KOPT-K1 (cell line): ENCODE measurements at regions not wholly inside any gene's neighbourhood (a gene's known extent, or its start where the extent isn't known, plus 50 kb on each side); places are given as distances from the start of the nearest gene placed in this dataset.
"Not testable (repeated sequence)": the region's sequence is repeated elsewhere in the genome, so short reads cannot be mapped to it uniquely, and the experiment has no call there.

Source experiments
- H3K27ac ChIP-seq: fragments of 200-600 bp; sonication (generic); 2 replicates; pipeline ENCODE4 v1.5.1; 2016; ENCODE audit warnings: antibody characterized with exemption, mild to moderate bottlenecking, low read depth, low read length; ENCODE audit not compliant: poor library complexity, severe bottlenecking
- H3K36me3 ChIP-seq: fragments of 200-600 bp; sonication (generic); 2 replicates; pipeline ENCODE4 v1.5.1; 2017; ENCODE audit warnings: antibody characterized with exemption, mild to moderate bottlenecking, low read length, moderate library complexity; ENCODE audit not compliant: insufficient read depth
- H3K9me3 ChIP-seq: fragments of 200-600 bp; sonication (generic); 2 replicates; pipeline ENCODE4 v1.5.1; 2017; ENCODE audit warnings: antibody characterized with exemption, low read length, mild to moderate bottlenecking; ENCODE audit not compliant: insufficient read depth, poor library complexity, severe bottlenecking

GRCh38 chr3:27779176-27779575, 57.1 kb upstream of the EOMES start:
- H3K27ac ChIP-seq, result no peak overlapping the region
- no peaks in the 10 kb centered on the region for H3K36me3 ChIP-seq
- H3K9me3 ChIP-seq, result no peaks in the 10 kb centered on the region

DNA sequence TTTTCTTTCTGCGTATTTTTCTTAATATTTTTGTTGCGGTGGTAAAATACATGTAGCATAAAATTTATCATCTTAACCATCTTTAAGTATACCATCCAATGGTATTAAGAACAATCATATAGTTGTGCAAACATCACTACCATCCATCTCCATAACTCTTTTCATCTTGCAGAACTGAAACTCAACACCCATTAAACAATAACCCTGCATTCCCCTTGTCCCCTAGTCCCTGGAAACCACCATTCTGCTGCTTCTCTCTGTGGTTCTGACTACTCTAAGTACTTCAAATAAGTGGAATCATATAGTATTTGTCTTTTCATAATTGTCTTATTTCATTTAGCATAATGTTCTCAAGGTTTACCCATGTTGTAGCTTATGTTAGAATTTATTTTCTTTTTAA, 67.3 kb upstream of the EOMES start:
- Histone ChIP-seq H3K36me3 (no peaks in the 10 kb centered on the region), H3K27ac (no peak overlapping the region), H3K9me3 (no peaks in the 10 kb centered on the region)

GRCh38 chr3:27791956-27792355, 69.8 kb upstream of the EOMES start:
- no peaks in the 10 kb centered on the region for H3K36me3 ChIP-seq
- no peak overlapping the region for H3K27ac ChIP-seq
- H3K9me3 ChIP-seq, result no peaks in the 10 kb centered on the region

GRCh38 chr3:27792869-27793268, 70.7 kb upstream of the EOMES start:
- Histone ChIP-seq H3K27ac (no peak overlapping the region), H3K9me3 (no peaks in the 10 kb centered on the region)

DNA sequence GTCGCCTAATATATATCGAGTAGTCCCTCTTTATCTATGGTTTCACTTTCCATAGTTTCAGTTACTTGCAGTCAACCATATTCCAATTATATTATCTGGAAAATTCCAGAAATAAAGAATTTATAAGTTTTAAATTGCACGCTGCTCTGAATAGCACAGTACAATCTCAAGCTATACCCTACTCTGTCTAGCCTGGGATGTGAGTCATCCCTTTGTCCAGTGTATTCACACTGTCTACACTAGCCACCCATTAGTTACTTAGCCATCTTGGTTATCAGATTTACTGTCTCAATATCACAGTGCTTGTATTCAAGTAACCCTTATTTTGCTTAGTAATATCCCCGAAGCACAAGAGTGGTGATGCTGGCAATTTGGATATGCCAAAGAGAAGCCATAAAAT, 72.1 kb upstream of the EOMES start:
- Histone ChIP-seq H3K27ac (no peak overlapping the region), H3K9me3 (no peaks in the 10 kb centered on the region), H3K36me3 (no peaks in the 10 kb centered on the region)

More at GRCh38 chr3:27792869-27793268, 70.7 kb upstream of the EOMES start:
- no peaks in the 10 kb centered on the region for H3K36me3 ChIP-seq

DNA sequence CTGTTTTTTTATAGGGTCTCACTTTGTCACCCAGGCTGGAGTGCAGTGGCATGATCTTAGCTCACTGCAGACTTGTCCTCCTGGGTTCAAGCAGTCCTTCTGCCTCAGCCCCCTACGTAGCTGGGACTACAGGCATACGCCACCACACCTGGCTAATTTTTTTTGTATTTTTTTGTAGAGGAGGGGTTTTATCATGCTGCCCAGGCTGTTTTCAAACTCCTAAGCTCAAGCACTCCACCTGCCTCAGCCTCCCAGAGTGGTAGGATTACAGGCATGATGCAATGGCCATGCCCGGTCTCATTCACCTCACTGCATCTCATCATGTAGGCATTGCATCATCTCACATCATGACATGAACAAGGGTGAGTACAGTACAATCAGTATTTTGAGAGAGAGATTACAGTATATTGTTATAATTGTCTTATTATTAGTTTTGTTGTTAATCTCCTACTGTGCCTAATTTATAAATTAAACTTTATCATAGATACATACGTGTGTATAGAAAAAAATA, 74.3 kb upstream of the EOMES start:
- Histone ChIP-seq H3K27ac (no peak overlapping the region), H3K9me3 (no peaks in the 10 kb centered on the region), H3K36me3 (no peaks in the 10 kb centered on the region)

GRCh38 chr3:27797773-27798172, 75.7 kb upstream of the EOMES start:
- Histone ChIP-seq H3K27ac (no peak overlapping the region), H3K9me3 (no peaks in the 10 kb centered on the region), H3K36me3 (no peaks in the 10 kb centered on the region)

DNA sequence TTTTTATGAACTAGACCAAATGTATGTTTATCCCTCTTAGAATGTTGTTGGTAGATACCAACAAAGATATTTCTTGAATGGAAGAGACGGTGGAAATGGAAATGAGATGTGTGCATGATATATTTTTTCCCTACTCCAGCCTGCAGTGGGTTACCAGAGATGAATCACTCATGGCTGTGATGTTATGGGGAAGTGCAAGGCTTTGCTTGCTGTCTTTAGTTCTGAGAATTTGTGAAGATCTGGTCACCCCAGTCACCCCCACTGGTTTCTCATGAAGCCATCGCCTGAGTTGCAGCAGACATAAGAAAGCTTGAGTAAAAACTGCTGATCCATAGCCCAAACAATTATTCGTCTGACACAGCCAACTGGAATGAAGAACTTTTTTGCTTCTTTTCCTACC, 78.1 kb upstream of the EOMES start:
- Histone ChIP-seq H3K9me3 (no peaks in the 10 kb centered on the region), H3K27ac (no peak overlapping the region), H3K36me3 (no peaks in the 10 kb centered on the region)

DNA sequence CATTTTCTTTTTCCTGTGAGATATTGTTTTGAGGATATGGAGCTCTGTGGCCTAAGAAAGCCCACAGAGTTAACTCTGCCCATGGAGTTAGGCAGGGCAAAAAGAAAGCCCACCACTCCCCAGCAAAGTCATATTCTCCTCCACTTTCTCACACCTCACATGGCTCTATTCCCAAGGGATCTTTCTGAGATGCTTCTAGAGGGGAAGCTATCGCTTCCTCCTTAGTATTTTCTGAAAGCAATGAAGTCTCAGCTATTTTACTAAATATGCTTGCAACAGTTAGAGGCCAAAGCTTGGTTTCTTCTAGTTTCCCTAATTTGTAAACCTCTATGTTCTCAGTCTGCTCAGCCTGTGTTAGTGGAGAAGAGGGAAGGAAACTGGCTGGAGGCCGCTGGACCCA, 80.3 kb upstream of the EOMES start:
- Histone ChIP-seq H3K27ac (no peak overlapping the region), H3K36me3 (no peaks in the 10 kb centered on the region), H3K9me3 (no peaks in the 10 kb centered on the region)

DNA sequence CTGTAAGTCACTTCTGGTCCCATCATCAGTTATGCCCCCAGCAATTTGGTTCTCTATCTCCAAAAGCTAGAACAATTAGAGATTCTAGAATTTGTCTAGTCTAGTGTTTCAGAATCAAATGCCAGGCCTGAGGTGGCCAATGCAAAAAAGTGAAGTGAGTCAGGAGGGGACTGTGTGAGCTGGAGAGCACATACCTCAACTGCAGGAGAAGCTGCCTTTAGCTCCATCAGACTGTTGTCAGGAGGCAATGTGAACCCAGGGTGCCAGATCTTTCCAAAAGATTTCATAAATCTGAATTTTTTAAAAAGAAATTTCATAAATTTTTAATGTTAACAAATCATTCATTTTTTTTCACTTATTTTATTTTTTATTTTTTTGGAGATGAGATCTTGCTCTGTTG, 80.7 kb upstream of the EOMES start:
- no peaks in the 10 kb centered on the region for H3K9me3 ChIP-seq
- no peak overlapping the region for H3K27ac ChIP-seq
- no peaks in the 10 kb centered on the region for H3K36me3 ChIP-seq

- Histone ChIP-seq H3K9me3 (no peaks in the 10 kb centered on the region), H3K27ac (no peak overlapping the region), H3K36me3 (no peaks in the 10 kb centered on the region)
These were observed 83.2 kb upstream of the EOMES start for GRCh38 chr3:27805282-27805681.

- Histone ChIP-seq H3K9me3 (no peaks in the 10 kb centered on the region), H3K27ac (no peak overlapping the region), H3K36me3 (no peaks in the 10 kb centered on the region)
These were observed 91.1 kb upstream of the EOMES start for GRCh38 chr3:27813255-27813654.

GRCh38 chr3:27821609-27822008, 99.5 kb upstream of the EOMES start:
- not testable (repeated sequence) for H3K27ac ChIP-seq, H3K36me3 ChIP-seq, H3K9me3 ChIP-seq

DNA sequence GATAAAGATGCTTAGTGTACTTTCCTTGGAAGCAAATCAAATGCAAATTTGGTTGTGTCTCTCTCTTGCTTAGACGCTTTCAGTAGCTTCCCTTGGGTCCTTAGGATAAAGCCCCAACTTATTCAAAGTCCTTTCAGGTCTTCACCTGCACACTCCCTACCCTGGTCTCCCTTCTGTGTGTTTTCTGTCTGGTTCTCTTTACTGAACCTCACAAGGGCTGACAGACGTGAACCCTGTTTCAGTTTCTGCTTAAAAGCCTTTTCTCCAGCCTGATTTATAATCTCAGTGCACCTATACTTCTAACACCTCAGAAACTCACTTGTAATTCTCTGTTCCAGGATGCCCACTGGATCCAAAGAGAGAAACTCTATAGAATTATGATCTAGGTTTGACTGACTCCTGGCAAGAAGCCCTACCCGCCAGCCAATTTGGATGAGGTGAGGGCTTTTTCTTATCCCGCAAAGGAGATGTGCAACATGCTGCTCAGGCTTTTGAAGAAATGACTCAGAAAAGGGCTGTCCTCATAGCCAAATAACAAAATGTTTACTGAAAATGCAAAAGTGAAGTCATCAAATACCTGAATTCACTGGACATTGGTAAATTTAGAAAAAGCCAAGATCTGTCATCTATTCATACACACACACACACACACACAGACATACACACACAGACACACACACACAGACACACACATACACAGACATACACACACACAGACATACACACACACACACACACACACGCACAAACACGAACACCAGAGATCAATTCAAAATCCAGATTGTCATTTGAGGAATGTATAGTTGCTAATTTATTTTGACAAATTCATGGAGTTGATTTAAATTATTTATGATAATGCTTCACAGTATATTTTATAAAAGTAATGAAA, 102.4 kb upstream of the EOMES start:
- Histone ChIP-seq H3K9me3 (no peaks in the 10 kb centered on the region), H3K27ac (no peak overlapping the region), H3K36me3 (no peaks in the 10 kb centered on the region)

GRCh38 chr3:27826448-27826847, 104.3 kb upstream of the EOMES start:
- Histone ChIP-seq H3K9me3 (no peaks in the 10 kb centered on the region), H3K27ac (no peak overlapping the region), H3K36me3 (no peaks in the 10 kb centered on the region)

GRCh38 chr3:27827041-27827440, 104.9 kb upstream of the EOMES start:
- H3K9me3 ChIP-seq, result peaks cover 2% of the 10 kb centered on the region
- no peak overlapping the region for H3K27ac ChIP-seq
- H3K36me3 ChIP-seq, result no peaks in the 10 kb centered on the region
